Erythroblast (primary cell): ENCODE measurements at regions not wholly inside any gene's neighbourhood (a gene's known extent, or its start where the extent isn't known, plus 50 kb on each side); places are given as distances from the start of the nearest gene placed in this dataset.

ENCODE experiments used
- GATA1 ChIP-seq: IDR thresholded peaks from 2 replicates; pipeline ENCODE4 v1.6.1; 2011; ENCODE audit warnings: low read depth, mild to moderate bottlenecking, control low read depth, low read length, moderate library complexity
- POLR2A ChIP-seq: IDR thresholded peaks from 2 replicates; pipeline ENCODE4 v1.6.1; 2011; ENCODE audit warnings: mild to moderate bottlenecking, low read length

- TF ChIP-seq POLR2A (no peak), GATA1 (no peak)
These were observed 392.6 kb downstream of the PCDH17 start for GRCh38 chr13:58024103-58024502.
